ENCODE measurements at regions not wholly inside any gene's neighbourhood (a gene's known extent, or its start where the extent isn't known, plus 50 kb on each side); places are given as distances from the start of the nearest gene placed in this dataset.

GRCh38 chr2:180799141-180799540 is 181.3 kb upstream of the UBE2E3 start:
- DNase-seq = no peak
- Histone ChIP-seq H3K27ac (no peak overlapping the region), H3K27me3 (ENCODE audit: insufficient read depth, low read depth, severe bottlenecking) (no peaks in the 10 kb centered on the region), H3K36me3 (no peaks in the 10 kb centered on the region), H3K9me3 (ENCODE audit: severe bottlenecking) (no peaks in the 10 kb centered on the region), H3K4me3 (ENCODE audit: low read depth, low read length) (no peak overlapping the region)
- TF ChIP-seq, protein P1, sequence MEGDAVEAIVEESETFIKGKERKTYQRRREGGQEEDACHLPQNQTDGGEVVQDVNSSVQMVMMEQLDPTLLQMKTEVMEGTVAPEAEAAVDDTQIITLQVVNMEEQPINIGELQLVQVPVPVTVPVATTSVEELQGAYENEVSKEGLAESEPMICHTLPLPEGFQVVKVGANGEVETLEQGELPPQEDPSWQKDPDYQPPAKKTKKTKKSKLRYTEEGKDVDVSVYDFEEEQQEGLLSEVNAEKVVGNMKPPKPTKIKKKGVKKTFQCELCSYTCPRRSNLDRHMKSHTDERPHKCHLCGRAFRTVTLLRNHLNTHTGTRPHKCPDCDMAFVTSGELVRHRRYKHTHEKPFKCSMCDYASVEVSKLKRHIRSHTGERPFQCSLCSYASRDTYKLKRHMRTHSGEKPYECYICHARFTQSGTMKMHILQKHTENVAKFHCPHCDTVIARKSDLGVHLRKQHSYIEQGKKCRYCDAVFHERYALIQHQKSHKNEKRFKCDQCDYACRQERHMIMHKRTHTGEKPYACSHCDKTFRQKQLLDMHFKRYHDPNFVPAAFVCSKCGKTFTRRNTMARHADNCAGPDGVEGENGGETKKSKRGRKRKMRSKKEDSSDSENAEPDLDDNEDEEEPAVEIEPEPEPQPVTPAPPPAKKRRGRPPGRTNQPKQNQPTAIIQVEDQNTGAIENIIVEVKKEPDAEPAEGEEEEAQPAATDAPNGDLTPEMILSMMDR (IDR thresholded peaks at IDR 0.05; ENCODE audit: low read depth, low read length) = no peak

GRCh38 chr2:180790891-180791290 is 189.5 kb upstream of the UBE2E3 start:
- TF ChIP-seq, protein P1 (IDR thresholded peaks at IDR 0.05; ENCODE audit: low read depth, low read length) = no peak
- DNase-seq = no peak

DNA sequence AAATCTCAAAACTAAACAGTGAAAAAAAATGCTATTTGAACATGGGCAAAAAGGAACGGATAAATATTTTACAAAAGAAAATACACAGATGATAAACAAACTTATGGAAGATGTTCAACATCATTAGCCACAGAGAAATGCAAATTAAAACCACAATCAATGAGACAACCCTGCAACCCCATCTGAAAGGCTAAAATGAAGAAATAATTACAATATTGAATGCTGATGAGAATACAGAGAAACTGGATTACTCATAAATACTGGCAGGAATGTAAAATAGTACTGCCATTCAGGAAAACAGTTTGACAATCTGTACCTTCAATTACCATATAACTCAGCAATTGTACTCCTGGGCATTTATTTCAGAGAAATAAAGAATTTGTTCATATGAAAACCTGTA is 193.1 kb upstream of the UBE2E3 start:
- H3K4me3 ChIP-seq (ENCODE audit: low read depth, low read length) = no peak overlapping the region
- no peaks in the 10 kb centered on the region for H3K27me3 ChIP-seq (ENCODE audit: insufficient read depth, low read depth, severe bottlenecking)
- DNase-seq = no peak
- no peaks in the 10 kb centered on the region for H3K9me3 ChIP-seq (ENCODE audit: severe bottlenecking)
- H3K27ac ChIP-seq = no peak overlapping the region
- TF ChIP-seq, protein P1 (IDR thresholded peaks at IDR 0.05; ENCODE audit: low read depth, low read length) = no peak
- no peaks in the 10 kb centered on the region for H3K36me3 ChIP-seq

More at GRCh38 chr2:180790891-180791290, 189.5 kb upstream of the UBE2E3 start:
- H3K27me3 ChIP-seq (ENCODE audit: insufficient read depth, low read depth, severe bottlenecking) = no peaks in the 10 kb centered on the region
- H3K36me3 ChIP-seq = no peaks in the 10 kb centered on the region
- H3K9me3 ChIP-seq (ENCODE audit: severe bottlenecking) = no peaks in the 10 kb centered on the region
- H3K27ac ChIP-seq = no peak overlapping the region
- H3K4me3 ChIP-seq (ENCODE audit: low read depth, low read length) = no peak overlapping the region

DNA sequence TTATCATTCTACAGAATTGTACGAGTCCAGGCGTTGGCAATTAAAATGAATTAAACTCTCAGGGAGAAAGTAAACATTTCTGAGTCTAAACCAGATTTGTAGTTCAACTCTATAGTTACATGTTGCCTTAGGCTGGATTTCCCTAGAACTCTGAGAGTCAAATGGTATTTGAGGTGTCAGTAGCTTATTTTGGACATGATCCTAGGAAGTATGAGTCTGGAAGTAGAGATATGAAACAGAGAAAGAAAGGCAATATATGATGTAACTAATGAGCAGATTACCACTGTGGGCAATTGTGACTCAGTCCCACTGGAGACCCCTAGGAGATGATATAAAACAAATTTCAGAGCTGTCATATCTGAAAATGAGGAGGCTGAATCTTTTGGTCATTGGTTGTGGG is 199.1 kb upstream of the UBE2E3 start:
- no peaks in the 10 kb centered on the region for H3K9me3 ChIP-seq (ENCODE audit: severe bottlenecking)
- no peak for DNase-seq
- TF ChIP-seq, protein P1 (IDR thresholded peaks at IDR 0.05; ENCODE audit: low read depth, low read length) = no peak

GRCh38 chr2:180778291-180778690 is 202.1 kb upstream of the UBE2E3 start:
- no peaks in the 10 kb centered on the region for H3K36me3 ChIP-seq
- H3K27me3 ChIP-seq (ENCODE audit: insufficient read depth, low read depth, severe bottlenecking) = no peaks in the 10 kb centered on the region
- TF ChIP-seq, protein P1 (IDR thresholded peaks at IDR 0.05; ENCODE audit: low read depth, low read length) = no peak
- DNase-seq = no peak
- H3K9me3 ChIP-seq (ENCODE audit: severe bottlenecking) = no peaks in the 10 kb centered on the region
- no peak overlapping the region for H3K27ac ChIP-seq
- H3K4me3 ChIP-seq (ENCODE audit: low read depth, low read length) = no peak overlapping the region

More for the DNA sequence above, 199.1 kb upstream of the UBE2E3 start:
- H3K4me3 ChIP-seq (ENCODE audit: low read depth, low read length) = no peak overlapping the region
- no peak overlapping the region for H3K27ac ChIP-seq
- H3K27me3 ChIP-seq (ENCODE audit: insufficient read depth, low read depth, severe bottlenecking) = no peaks in the 10 kb centered on the region
- no peaks in the 10 kb centered on the region for H3K36me3 ChIP-seq

DNA sequence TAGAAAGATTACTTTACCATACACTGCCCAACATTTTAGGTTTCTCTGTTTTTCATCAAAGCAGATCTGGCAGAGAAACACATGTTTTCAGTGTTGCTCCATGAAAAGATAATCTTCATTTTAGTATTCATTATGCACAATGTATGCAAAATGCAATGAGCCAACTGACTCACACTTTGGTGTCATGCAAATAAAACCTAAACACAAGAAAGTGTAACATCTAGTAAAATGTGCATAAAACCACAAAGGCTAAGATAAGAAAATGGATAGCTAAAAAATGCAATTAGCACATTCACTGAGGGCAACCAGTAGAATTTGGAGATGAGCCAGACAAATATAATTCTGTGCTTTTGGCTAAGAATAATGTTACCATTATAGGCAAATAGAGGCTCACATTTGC is 203.5 kb upstream of the UBE2E3 start:
- no peaks in the 10 kb centered on the region for H3K9me3 ChIP-seq (ENCODE audit: severe bottlenecking)
- no peak for DNase-seq
- H3K27me3 ChIP-seq (ENCODE audit: insufficient read depth, low read depth, severe bottlenecking) = no peaks in the 10 kb centered on the region
- H3K27ac ChIP-seq = no peak overlapping the region
- H3K36me3 ChIP-seq = no peaks in the 10 kb centered on the region
- TF ChIP-seq, protein P1 (IDR thresholded peaks at IDR 0.05; ENCODE audit: low read depth, low read length) = no peak
- H3K4me3 ChIP-seq (ENCODE audit: low read depth, low read length) = no peak overlapping the region

Data from WERI-Rb-1 (cell line).